Panc1 (cell line): ENCODE measurements at regions not wholly inside any gene's neighbourhood (a gene's known extent, or its start where the extent isn't known, plus 50 kb on each side); places are given as distances from the start of the nearest gene placed in this dataset.

Experiments
- ATAC-seq: fragments of 200-7000 bp; cut with Tn5 transposase; 2 replicates; pipeline ENCODE4 v1.9.1; 2020; ENCODE audit warnings: mild to moderate bottlenecking, moderate library complexity
- BruUV-seq: library from RNA; stranded (reverse); fragments of 400-500 nt; replicated peaks from 2 replicates; lab custom pipeline; 2021; lab: Mats Ljungman, UMichigan
- CTCF ChIA-PET: fragments of 300-600 bp; sonication (Branson Sonifier 250); formaldehyde crosslinking; loops from one replicate; lab custom pipeline; 2022; ENCODE audit warnings: antibody characterized with exemption; lab: Charles Lee
- POLR2A ChIA-PET: fragments of 300-600 bp; sonication (Branson Sonifier 250); formaldehyde crosslinking; loops from one replicate; lab custom pipeline; 2022; ENCODE audit warnings: antibody characterized with exemption; lab: Charles Lee
- DNase-seq: peaks from one replicate; pipeline ENCODE4 v3.0.0-alpha.2; 2010; ENCODE audit warnings: low read depth, low spot score
- H3K27ac ChIP-seq: 2 replicates; pipeline ENCODE4 v1.5.1; 2011; ENCODE audit warnings: mild to moderate bottlenecking, low read length, inconsistent platforms
- H3K27me3 ChIP-seq: fragments of 200-500 bp; sonication (Bioruptor generic); 2 replicates; pipeline ENCODE4 v1.6.0; 2014; ENCODE audit warnings: low read length, inconsistent platforms; ENCODE audit not compliant: control insufficient read depth, insufficient read depth
- H3K36me3 ChIP-seq: fragments of 200-500 bp; sonication (Bioruptor generic); 2 replicates; pipeline ENCODE4 v1.5.1; 2014; ENCODE audit warnings: inconsistent platforms, mild to moderate bottlenecking, low read length, moderate library complexity; ENCODE audit not compliant: control insufficient read depth, insufficient read depth
- H3K4me1 ChIP-seq: 2 replicates; pipeline ENCODE4 v1.5.1; 2011; ENCODE audit warnings: inconsistent platforms, mild to moderate bottlenecking, low read length, moderate library complexity; ENCODE audit not compliant: control insufficient read depth, insufficient read depth
- H3K4me3 ChIP-seq, 2 experiments: 2 replicates each; pipeline ENCODE4 v1.5.1; 2011 to 2012; ENCODE audit warnings: low read depth in 2 of 2, low read length in 2 of 2, mild to moderate bottlenecking in 2 of 2, inconsistent platforms in 1 of 2, moderate library complexity in 1 of 2
- H3K9me3 ChIP-seq: fragments of 200-500 bp; sonication (Bioruptor generic); 2 replicates; pipeline ENCODE4 v1.5.1; 2014; ENCODE audit warnings: low read depth, mild to moderate bottlenecking, inconsistent platforms, low read length, moderate library complexity; ENCODE audit not compliant: control insufficient read depth, insufficient read depth
- POLR2AphosphoS5 ChIP-seq: IDR thresholded peaks from 2 replicates; pipeline ENCODE4 v1.6.1; 2012; ENCODE audit warnings: mild to moderate bottlenecking, low read depth, low read length, moderate library complexity
- SIN3A ChIP-seq: IDR thresholded peaks from 2 replicates; pipeline ENCODE4 v1.6.1; 2012; ENCODE audit warnings: low read depth, mild to moderate bottlenecking, low read length, moderate library complexity, borderline replicate concordance; ENCODE audit not compliant: insufficient read depth
- TCF7L2 ChIP-seq: IDR thresholded peaks from 2 replicates; pipeline ENCODE4 v1.6.1; 2011; ENCODE audit warnings: mild to moderate bottlenecking, low read depth, low read length, inconsistent platforms
- in situ Hi-C: cut with HindIII; loops from 2 replicates; pipeline ENCODE4 v1.10.0; 2016; ENCODE audit warnings: low sequenced_read_pairs, low pct_unique_long_range_greater_than_20kb
- intact Hi-C: fragments of 100-400 bp; cut with micrococcal nuclease; formaldehyde crosslinking; loops from one replicate; pipeline ENCODE4 v1.10.0; 2022; ENCODE audit not compliant: unreplicated experiment
- TF ChIP-seq, protein P1 (sequence below), 2 experiments: IDR thresholded peaks; 2 replicates each; pipeline ENCODE4 v1.6.1; 2011 to 2012; ENCODE audit warnings: low read depth in 2 of 2, control low read depth in 1 of 2, low read length in 1 of 2, mild to moderate bottlenecking in 1 of 2, moderate library complexity in 1 of 2; ENCODE audit not compliant: insufficient read depth in 1 of 2
- TF ChIP-seq, protein P2 (sequence below): fragments of 450-650 bp; IDR thresholded peaks from 2 replicates; pipeline ENCODE4 v1.5.1; 2017; ENCODE audit warnings: mild to moderate bottlenecking

DNA sequence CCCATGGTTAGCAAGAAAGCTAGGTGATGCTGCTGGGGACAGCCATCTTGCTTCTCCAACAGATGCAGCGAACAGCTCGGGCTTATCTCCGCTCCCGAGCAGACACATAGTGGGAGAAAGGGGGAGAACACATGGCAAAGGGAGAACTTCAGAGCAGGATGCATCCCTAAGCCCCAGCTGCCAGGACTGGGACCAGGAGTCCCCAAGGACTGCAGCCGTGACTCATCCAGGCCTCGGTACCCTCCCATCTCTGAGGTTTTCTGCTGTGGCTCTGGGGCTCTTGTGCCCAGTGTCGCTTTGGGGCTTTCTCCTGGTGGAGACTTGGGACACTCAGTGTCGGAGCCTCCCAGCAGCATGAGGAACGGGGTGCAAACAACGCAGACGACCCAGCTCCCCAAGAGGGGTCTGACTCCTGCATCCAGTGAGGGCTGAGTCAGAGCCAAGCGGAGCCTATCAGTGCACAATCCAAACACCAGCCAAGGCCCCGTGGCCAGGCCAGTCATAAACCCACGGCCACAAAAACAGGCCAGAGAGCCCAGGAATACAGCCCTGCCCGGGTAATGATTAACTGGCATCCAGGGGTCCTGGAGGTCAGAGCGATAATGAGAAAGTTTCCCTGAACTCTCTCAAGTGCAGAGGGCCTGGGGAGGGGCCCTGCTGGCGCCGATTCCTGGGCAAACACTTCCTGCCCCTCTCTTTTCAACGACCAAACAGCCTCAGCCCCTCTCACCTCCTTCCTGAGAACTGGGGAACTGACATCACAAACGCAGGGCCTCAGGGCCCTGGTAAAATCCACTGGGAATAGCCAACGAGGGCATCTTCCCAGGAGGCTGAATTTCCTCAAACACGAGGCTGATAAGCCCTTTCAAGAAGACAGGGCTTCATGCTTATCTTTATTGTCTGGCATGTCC, 202.9 kb downstream of the USP12 start:
- Histone ChIP-seq H3K4me1 (peaks cover 26% of the 10 kb centered on the region), H3K4me3 (no peak overlapping the region), H3K27me3 (no peaks in the 10 kb centered on the region), H3K36me3 (no peaks in the 10 kb centered on the region), H3K9me3 (no peaks in the 10 kb centered on the region), H3K27ac (peak overlapping the region; percentile 87)
- ChIA-PET POLR2A (no interaction called here), CTCF (no interaction called here)
- BruUV-seq: no TSS peak
- peak; percentile 60 for ATAC-seq
- DNase-seq: no peak
- in situ Hi-C loops: no loop called here
- intact Hi-C loops: no loop called here
- TF ChIP-seq, protein P1, sequence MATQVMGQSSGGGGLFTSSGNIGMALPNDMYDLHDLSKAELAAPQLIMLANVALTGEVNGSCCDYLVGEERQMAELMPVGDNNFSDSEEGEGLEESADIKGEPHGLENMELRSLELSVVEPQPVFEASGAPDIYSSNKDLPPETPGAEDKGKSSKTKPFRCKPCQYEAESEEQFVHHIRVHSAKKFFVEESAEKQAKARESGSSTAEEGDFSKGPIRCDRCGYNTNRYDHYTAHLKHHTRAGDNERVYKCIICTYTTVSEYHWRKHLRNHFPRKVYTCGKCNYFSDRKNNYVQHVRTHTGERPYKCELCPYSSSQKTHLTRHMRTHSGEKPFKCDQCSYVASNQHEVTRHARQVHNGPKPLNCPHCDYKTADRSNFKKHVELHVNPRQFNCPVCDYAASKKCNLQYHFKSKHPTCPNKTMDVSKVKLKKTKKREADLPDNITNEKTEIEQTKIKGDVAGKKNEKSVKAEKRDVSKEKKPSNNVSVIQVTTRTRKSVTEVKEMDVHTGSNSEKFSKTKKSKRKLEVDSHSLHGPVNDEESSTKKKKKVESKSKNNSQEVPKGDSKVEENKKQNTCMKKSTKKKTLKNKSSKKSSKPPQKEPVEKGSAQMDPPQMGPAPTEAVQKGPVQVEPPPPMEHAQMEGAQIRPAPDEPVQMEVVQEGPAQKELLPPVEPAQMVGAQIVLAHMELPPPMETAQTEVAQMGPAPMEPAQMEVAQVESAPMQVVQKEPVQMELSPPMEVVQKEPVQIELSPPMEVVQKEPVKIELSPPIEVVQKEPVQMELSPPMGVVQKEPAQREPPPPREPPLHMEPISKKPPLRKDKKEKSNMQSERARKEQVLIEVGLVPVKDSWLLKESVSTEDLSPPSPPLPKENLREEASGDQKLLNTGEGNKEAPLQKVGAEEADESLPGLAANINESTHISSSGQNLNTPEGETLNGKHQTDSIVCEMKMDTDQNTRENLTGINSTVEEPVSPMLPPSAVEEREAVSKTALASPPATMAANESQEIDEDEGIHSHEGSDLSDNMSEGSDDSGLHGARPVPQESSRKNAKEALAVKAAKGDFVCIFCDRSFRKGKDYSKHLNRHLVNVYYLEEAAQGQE (IDR thresholded peaks at IDR 0.05; ENCODE audit: insufficient read depth in 1 of 2, low read depth in 2 of 2, low read length in 1 of 2): no peak
- TF ChIP-seq, protein P2, sequence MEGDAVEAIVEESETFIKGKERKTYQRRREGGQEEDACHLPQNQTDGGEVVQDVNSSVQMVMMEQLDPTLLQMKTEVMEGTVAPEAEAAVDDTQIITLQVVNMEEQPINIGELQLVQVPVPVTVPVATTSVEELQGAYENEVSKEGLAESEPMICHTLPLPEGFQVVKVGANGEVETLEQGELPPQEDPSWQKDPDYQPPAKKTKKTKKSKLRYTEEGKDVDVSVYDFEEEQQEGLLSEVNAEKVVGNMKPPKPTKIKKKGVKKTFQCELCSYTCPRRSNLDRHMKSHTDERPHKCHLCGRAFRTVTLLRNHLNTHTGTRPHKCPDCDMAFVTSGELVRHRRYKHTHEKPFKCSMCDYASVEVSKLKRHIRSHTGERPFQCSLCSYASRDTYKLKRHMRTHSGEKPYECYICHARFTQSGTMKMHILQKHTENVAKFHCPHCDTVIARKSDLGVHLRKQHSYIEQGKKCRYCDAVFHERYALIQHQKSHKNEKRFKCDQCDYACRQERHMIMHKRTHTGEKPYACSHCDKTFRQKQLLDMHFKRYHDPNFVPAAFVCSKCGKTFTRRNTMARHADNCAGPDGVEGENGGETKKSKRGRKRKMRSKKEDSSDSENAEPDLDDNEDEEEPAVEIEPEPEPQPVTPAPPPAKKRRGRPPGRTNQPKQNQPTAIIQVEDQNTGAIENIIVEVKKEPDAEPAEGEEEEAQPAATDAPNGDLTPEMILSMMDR: no peak
- TF ChIP-seq POLR2AphosphoS5 (no peak), TCF7L2 (no peak), SIN3A (no peak)

DNA sequence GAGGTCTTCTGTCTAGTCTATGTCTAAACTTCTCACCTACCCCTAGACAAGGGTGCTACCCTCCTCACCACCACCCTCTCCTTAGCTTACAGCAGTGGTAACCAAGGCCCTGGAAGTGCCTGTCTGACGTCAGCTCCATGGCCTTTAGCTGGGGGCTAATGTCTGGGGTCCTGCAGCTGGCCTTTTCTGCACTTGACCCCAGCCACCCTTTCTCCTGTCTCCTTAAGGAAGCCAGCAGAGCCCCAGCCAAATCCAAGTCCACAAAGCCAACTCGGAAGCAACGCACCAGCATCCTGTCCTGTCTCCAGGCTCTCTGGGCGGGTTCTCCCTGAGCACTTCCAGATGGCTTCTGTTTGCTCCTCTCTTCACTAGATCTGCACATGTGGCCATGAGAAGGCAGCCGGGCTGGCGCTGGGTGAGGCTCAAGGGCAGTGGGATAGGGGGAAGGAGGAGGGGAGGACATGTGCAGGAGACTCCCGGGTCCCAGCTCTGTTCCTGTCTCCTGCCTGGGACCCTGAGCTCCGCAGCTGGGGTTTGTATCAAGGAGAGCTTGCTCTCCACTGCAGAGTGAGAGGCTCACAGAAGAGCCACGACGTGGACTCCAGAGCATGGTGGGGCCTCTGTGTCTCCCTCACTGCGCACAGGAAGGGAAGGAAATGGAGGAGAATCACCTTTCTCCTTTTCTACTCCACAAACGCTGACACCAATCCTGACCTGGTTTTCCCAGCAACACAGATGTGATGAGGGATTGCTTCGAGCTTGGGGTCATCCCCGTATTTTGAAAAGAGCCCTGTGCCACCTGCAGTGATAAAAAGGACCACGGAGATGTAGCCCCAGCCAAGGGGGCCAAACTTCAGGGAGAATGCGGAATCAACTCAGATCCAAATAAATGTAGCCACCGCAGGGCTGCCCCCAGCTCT, 204.2 kb downstream of the USP12 start:
- Histone ChIP-seq H3K4me3 (no peak overlapping the region), H3K27ac (peak overlapping the region; percentile 87), H3K36me3 (no peaks in the 10 kb centered on the region), H3K9me3 (no peaks in the 10 kb centered on the region), H3K4me1 (peaks cover 26% of the 10 kb centered on the region), H3K27me3 (no peaks in the 10 kb centered on the region)
- in situ Hi-C loops (no loop called here), intact Hi-C loops (no loop called here)
- BruUV-seq: no TSS peak
- no peak for TF ChIP-seq TCF7L2
- TF ChIP-seq, protein P2: no peak
- TF ChIP-seq SIN3A: no peak
- DNase-seq: no peak
- no peak for ATAC-seq
- ChIA-PET CTCF (no interaction called here), POLR2A (interaction anchor here (0.7 kb wide), 1 partner anchor 1009 kb away, joined by 3 read pairs; no protein-coding TSS in a partner anchor)
